ENCODE measurements at regions not wholly inside any gene's neighbourhood (a gene's known extent, or its start where the extent isn't known, plus 50 kb on each side); places are given as distances from the start of the nearest gene placed in this dataset.

- in situ Hi-C loops (cut with HindIII; ENCODE audit: low sequenced_read_pairs), result no loop called here
- DNase-seq (ENCODE audit: low read depth), result no peak
- H3K4me3 ChIP-seq (ENCODE audit: low read depth, low read length), result no peak overlapping the region
- TF ChIP-seq CTCF (IDR thresholded peaks at IDR 0.05; ENCODE audit: low read depth, low read length, missing control alignments), result no peak
Observed at GRCh38 chrX:125089761-125090445, 229.8 kb upstream of the TEX13C start.

- no peak overlapping the region for H3K4me3 ChIP-seq (ENCODE audit: low read depth, low read length)
Observed at GRCh38 chrX:125093852-125094251, 225.8 kb upstream of the TEX13C start.

GRCh38 chrX:125094901-125095300, 224.8 kb upstream of the TEX13C start:
- in situ Hi-C loops (cut with HindIII; ENCODE audit: low sequenced_read_pairs), result no loop called here
- DNase-seq (ENCODE audit: low read depth), result no peak
- no peak for TF ChIP-seq CTCF (IDR thresholded peaks at IDR 0.05; ENCODE audit: low read depth, low read length, missing control alignments)
- no peak overlapping the region for H3K4me3 ChIP-seq (ENCODE audit: low read depth, low read length)

More at GRCh38 chrX:125093852-125094251, 225.8 kb upstream of the TEX13C start:
- no peak for TF ChIP-seq CTCF (IDR thresholded peaks at IDR 0.05; ENCODE audit: low read depth, low read length, missing control alignments)
- in situ Hi-C loops (cut with HindIII; ENCODE audit: low sequenced_read_pairs), result no loop called here
- no peak for DNase-seq (ENCODE audit: low read depth)

- TF ChIP-seq CTCF (IDR thresholded peaks at IDR 0.05; ENCODE audit: low read depth, low read length, missing control alignments), result no peak
- in situ Hi-C loops (cut with HindIII; ENCODE audit: low sequenced_read_pairs), result no loop called here
- H3K4me3 ChIP-seq (ENCODE audit: low read depth, low read length), result no peak overlapping the region
- DNase-seq (ENCODE audit: low read depth), result no peak
Observed at GRCh38 chrX:125096469-125096868, 223.2 kb upstream of the TEX13C start.

GRCh38 chrX:125096870-125097269, 222.8 kb upstream of the TEX13C start:
- H3K4me3 ChIP-seq (ENCODE audit: low read depth, low read length), result no peak overlapping the region
- DNase-seq (ENCODE audit: low read depth), result no peak
- TF ChIP-seq CTCF (IDR thresholded peaks at IDR 0.05; ENCODE audit: low read depth, low read length, missing control alignments), result no peak
- in situ Hi-C loops (cut with HindIII; ENCODE audit: low sequenced_read_pairs), result no loop called here

GRCh38 chrX:125101971-125102755, 217.5 kb upstream of the TEX13C start:
- TF ChIP-seq CTCF (IDR thresholded peaks at IDR 0.05; ENCODE audit: low read depth, low read length, missing control alignments), result no peak
- in situ Hi-C loops (cut with HindIII; ENCODE audit: low sequenced_read_pairs), result no loop called here
- no peak for DNase-seq (ENCODE audit: low read depth)
- H3K4me3 ChIP-seq (ENCODE audit: low read depth, low read length), result no peak overlapping the region

All from astrocyte of the cerebellum (primary cell).